Dermis microvascular lymphatic vessel endothelial cell (primary cell): ENCODE measurements at regions not wholly inside any gene's neighbourhood (a gene's known extent, or its start where the extent isn't known, plus 50 kb on each side); places are given as distances from the start of the nearest gene placed in this dataset.
"Not testable (repeated sequence)": the region's sequence is repeated elsewhere in the genome, so short reads cannot be mapped to it uniquely, and the experiment has no call there.

Source experiments
- DNase-seq, 2 donors: peaks; one replicate each; pipeline versions ENCODE4 v3.0.0 to v3.0.0-alpha.2; 2010; ENCODE audit warnings: low read depth in 2 of 2

DNA sequence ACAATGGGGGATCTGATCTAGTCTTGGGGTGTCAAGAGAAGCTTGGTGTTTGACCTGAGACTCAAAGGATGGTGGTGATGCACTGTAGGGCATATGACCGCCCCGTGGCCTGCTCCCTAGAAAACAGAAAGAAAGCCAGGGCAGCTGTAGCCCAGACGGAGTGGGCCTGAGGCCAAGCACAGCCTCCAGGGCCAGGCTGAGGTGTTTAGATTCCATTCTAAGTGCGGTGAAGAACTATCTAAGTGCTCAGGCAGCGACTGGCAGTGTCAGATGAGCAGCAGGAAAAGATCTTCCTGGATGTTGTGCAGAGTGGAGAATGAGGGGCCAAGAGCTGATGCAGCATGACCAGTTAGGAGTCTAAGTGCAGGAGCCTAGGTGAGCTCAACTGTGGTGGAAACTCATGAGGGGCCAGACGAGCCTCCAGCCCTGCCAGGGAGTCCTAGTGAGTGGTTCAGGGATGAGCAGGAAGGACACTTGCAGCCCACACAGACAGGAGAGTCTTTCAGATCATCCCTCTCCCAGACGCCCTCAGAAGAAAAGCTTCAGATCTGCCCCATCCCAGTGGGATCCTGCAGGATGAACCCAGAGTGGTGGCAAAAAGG is 314.2 kb upstream of the CCL2 start:
- DNase-seq, result no peak

DNA sequence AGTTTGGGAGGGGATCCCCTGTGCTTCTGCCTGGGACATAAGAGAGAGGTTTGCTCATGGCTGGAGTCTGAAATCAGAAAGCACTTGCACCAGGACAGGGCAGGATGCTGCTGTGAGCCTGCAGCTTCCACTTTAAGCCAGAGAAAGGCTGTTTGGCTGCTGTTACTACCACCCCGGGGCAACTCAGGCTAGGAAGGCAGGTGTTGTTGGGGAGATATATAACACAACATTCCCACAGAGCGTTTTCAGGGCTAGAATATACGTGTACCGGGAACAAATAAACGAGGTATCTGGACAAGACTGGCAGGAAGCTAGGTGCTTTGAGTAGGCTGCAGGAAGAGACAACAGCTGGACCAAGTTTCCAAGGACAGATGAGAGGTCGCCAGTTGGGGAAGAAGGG is 313.3 kb upstream of the CCL2 start:
- DNase-seq, result no peak

DNA sequence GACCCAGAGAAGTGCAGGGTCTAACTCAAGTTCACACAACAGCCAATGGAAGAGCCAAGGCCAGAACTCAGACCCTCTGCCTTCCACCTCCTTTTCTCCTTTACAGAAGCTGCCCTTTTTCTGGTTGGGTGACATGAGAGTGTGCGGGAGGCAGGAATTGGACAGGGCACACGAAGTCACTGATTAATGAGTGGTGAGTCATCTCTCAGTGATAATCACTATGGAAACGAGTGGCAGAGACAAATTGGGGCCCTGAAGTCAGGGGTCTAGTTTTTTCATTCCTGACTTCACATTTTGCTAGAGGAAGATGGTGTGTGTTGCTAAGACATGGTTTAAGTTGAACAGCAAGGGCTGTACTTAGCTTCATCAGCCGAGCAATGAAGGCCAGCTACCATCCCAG is 312.7 kb upstream of the CCL2 start:
- no peak for DNase-seq

DNA sequence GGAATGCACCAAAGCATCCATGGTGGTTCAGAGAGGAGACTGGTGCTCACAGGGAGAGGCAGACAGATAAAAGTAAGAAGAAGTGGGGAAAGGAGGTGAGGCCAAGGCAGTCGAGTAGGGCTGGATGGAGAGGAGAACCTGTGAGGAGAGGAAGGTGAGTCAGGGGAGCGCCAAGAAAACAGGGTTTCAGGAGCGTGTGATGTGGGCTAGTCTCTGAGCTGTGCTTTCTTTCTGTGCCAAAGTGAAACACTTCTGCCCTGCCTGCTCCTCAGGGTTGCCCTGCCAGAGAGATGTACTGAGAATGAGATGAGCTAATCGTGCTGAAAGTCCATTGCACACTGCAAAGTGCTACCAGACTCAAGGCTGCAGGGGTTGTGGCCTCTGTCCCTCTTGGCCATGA is 310.7 kb upstream of the CCL2 start:
- no peak for DNase-seq

DNA sequence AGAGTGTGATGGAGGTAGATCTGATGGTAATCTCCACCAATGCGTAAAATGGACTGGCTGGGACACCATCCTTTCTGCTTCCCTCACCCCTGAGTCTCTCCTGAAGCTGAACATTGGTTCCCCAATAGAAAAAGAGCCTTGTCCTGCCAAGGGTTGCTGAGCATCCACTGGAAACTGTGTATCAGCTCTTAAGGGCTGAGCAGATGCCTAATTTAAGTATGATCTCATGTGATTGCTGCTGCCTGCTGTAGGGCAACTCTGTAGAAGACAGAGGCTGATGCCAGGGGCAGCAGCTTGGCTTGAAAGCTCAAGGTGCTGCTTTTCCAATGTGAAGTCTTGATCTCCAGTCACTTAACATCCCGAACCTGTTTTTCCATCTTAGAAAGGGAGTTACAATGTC is 310.3 kb upstream of the CCL2 start:
- no peak for DNase-seq

DNA sequence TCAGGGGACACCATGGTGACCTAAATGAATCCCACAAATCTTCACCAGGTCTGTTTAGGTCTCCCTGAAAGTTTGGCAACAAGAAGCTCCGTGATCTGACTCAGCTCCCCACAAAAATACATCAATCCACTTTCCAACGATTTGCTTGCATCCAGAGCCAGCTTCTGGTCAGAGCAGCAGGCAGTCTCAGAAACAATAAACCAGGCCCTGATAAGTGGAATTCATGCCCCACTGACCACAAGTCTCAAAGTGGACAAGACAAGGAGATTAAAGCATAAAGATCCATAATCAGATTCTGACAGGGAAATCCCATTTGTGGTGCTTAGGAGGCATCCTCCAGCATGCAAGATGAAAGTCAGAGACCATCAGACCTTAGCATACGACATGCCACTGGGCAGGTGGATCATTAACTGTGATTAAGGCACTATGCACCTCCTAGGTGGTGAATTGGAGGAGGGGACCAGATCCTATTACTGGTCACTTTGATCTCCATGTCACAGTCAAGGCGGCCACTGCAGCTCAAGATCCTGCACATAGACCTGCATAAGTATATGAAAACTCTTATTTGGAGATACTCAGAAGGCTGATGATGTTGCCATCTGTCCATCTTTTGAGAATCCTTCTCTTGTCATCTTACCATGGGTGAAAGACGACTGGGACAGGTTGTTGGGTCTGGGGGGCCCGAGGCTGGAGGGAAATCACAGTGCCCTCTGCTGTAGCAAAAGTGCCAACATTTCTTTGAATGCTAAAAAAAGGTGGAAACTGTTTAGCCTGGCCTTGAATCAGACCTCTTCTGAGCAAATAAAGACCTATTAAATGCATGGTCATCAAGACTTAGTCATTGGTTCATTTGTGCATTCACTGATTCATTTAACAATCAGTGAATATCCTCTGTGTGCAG is 309.2 kb upstream of the CCL2 start:
- DNase-seq, result no peak

DNA sequence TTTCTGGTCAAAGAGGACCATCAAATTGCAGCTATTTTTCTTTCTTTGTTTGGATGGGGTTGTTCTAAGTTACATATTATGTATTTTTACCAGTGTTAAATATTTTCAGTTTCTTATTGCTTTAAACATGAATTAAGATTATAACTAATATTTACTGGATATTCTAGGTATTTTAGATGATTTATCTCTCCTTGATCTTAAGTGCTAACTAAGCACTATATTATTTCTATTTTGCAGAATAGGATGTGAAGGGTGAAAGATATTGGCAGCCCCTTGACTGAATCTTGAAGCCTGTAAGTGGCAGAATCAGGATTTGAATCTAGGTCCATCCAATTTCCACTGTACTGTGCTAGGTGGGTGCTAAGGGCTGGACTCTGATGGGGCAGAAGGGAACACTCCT is 307.3 kb upstream of the CCL2 start:
- DNase-seq, result no peak

DNA sequence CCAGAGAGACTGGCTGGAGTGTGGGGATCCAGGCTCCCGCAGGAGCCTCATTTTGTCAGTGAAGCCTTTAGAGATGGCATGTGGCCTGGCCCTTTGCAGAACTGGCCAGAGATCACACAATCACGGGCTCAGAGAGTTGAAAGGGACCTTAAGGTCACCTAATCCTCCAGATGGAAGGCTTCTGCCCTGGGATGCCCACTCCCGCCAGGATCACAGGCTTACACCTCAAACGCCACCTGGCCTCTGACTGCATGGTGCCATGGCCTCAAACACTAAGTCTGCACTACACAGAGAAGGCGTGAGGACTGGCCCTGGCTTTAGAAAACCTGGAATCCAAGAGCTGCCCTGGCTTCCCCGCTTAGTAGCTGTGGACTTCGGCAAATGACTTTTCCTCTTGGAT is 306.8 kb upstream of the CCL2 start:
- no peak for DNase-seq

DNA sequence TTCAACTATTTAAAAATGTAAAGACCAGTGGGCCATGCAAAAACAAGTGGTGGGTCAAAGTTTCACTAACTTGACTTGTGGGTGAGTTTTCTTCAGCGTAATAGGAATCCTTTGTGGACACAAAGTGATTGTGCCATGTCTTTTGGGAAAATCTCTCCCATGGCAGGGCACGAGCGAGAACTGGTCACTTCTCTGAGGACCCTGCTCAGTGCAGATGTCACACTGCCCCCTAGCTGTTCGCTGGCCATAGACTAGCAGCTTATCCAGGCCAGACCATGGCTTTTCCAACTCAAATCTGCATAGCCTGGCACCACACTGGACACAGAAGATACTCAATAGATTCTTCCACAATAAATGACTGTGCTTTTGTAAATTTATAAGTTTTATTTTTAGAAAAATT is 306.0 kb upstream of the CCL2 start:
- DNase-seq, result no peak

DNA sequence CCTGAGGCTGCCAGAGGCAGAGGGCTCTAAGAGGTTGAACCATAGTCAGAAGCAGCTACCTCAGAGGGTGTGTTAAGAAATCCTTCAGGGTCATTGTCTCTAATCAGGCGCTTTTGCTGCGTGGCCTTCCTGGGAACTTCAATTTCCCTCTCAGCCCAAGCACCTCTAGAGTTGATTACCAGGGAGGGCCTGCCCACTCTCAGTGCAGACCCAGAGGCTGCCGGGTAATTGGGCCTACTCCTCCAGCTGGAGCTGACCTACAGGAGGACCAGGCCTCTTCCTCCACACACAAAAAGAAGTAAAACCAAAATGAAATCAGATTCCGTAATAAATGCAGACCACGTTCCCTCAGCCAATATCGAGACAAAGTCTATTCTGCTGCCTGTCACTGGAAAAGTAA is 305.0 kb upstream of the CCL2 start:
- DNase-seq, result no peak

DNA sequence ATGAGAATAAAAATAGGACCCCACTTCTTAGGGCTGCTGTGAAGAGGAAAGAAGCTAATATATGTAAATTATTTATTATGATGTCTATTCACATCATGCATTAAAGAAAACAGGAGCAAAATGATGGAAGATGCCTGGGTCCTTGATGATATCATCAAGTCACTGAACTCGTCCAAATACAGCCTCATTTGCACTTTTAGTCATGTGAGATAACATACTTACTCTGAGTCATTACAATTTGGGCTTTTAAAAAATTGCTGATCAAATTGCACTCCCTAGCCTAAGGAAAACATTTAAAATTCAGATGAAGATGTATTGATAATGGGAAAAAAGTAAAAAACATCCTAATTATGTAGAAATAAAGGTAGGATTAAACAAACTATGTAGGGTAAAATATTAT is 302.7 kb upstream of the CCL2 start:
- DNase-seq, result no peak

DNA sequence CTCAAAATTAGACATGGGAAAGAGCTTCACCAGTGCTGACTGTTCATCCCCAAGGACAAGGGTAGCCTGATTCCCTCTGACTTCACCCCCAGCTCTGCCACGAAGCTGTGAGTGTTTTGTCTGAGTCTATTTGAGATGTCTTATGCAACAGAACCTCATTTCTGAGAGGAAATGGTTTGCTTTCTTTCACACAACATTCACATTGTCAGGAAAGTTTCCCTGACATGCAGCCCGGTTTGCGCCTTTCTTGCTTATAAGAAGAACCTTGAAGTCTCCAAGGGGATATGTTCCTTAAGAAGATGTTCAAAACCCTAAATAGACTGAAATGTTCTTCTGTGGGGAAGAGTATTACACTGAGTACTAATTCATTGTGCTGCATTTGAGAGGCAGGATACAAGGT is 300.5 kb upstream of the CCL2 start:
- no peak for DNase-seq

DNA sequence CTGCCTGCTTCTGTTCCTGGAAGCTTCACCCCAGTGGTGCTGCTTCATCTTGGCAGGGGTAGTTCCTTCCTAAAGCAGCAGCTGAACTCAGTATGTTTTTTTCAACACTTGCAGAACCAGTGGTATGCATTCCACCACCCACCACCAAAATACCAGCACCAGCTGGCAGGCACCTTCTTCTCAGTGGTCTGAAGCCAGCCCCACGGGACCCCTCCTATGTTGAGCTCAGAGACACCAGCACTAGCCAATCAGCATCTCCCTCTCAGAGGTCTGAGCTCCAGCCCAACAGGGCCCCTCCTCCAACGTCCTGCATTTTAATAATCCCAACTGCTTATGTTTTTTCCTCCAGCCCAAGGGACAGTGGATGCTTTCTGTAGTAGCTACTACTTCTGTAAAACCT is 299.6 kb upstream of the CCL2 start:
- no peak for DNase-seq

DNA sequence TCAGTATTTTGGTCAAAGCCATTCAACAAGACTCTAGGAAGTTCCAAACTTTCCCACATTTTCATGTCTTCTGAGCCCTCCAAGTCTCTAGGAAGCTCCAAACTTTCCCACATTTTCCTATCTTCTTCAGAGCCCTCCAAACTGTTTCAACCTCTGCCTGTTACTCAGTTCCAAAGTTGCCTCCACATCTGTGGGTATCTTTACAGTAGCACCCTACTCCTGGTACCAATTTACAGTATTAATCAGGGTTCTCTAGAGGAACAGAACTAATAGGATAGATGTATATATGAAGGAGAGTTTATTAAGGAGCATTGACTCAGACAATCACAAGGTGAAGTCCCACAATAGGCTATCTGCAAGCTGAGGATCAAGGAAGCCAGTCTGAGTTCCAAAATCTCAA is 296.0 kb upstream of the CCL2 start:
- not testable (repeated sequence) for DNase-seq

DNA sequence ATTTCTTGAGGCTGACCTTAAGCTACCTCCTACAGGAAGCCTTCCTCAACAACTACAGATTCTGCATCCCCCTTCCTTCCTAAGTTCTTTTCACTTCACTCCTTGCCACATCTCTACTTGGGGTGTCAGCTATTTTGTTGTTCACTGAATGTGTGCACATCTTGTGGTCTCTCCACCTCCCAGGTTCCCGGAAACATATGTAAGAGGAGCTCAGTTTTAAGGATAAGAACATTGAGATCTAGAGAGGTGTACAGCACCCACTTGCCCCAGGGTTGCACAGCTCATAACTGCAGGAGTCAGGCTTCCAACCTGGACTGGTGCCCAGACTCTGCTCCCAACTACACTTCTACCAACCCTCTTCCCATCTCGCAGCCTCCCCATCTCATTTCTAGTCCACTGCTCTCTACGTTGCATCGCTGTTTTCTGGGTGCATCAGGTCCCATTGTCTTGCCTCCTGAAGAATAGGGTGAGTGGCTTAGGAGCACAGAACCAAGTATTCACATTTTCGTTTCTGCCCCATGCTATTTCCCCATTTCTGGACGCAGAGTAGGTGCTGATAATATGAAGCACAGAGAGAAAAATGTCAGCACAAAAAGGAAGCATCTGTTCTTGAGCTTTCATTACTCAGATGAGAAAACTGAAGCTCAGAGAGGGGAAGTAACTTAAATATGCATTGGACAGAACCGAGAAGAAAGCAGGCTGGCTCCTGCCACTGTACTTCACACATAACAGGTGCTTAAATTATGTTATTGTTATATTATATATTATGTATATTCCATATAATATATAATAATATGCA is 292.0 kb upstream of the CCL2 start:
- DNase-seq, result no peak

DNA sequence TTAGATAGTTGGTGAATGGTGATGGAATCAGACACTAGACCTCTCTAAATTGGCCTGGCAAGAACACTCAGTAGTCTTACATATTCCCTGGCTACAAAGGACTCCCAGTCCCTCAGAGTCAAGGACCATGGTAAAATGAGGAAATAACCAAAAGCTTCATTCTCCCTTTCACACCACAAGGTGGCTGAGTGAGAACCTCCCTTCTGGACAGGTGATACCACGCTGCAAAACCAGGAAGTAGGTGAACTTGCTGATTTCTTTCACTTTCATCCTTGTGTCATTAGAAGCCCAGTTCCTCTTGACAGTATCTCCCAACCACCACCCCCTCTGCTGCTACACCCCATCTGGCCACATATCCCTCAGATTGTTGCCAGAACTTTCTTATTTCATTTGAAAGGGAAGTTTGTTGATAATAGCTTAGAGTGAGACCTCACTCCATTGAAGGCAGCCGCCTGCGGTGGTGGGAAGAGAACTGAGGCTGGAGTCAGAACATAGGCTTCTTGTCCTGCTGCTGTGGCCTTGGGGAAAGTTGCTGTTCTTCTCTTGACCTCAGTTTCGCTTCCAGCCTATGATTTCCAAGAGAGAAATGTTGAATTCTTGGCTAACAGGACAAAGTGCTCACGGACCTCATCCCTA is 290.6 kb upstream of the CCL2 start:
- no peak for DNase-seq

DNA sequence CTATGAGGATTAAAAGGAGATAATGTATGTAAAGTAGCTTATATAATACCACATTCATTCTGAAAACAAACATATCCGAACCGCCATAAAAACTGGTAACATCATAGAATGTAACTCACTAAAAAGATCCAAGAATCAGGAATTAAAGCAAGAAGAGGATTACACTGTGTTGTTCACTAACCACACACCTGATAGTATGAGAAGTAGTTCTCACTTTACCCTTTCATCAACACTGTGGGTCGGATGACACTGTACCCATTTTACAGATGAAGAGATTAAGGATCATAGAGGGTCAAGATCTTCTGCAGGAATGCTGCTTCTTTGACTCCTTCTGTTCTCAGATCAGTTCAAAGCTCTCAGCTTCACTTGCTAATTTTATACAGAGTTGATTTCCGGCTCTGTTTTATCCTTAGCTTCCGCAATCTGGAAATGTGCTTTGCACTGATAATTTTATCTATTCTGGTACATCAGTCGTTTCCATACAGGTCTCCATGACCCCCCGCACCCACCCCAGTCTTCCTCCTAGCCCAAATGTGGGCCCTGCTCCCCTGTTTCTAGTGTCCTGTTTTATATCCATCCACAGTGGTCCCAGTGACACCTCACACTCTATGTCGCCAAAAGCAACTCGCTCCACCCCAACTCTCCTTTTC is 288.6 kb upstream of the CCL2 start:
- no peak for DNase-seq

DNA sequence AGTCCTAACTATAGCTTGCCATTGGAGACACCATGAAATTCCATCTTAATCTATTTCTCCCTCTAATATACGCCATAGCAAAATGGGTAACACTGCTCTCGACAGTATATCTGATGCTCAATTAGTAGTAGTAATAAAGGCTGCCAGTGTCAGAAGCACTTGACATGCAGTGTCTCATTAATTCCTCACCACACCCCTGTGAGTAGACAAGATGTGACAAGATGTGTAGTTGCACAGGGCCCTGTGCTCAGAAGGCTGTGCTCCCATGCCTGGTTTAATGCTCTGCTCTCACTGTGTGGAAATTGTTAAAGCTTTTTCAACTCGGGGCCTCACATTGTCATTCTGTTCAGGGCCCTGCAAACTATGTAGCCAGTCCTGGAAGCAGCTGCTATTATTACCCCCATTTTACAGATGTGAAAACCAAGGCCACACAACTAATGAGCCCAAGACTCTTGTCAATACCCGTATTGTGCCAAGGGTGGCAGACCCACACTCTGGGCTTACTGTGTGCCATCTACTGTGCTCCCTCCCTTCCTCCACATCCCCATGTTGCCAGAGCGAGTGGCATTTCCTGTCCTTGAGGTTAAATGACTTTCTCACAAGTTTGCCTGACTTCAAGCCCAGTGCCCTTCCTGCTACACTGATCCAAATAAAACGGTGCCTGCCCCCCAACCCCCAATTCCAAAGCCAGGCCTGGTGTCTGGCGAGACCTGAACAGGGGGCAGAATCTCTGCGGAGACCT is 287.3 kb upstream of the CCL2 start:
- no peak for DNase-seq

DNA sequence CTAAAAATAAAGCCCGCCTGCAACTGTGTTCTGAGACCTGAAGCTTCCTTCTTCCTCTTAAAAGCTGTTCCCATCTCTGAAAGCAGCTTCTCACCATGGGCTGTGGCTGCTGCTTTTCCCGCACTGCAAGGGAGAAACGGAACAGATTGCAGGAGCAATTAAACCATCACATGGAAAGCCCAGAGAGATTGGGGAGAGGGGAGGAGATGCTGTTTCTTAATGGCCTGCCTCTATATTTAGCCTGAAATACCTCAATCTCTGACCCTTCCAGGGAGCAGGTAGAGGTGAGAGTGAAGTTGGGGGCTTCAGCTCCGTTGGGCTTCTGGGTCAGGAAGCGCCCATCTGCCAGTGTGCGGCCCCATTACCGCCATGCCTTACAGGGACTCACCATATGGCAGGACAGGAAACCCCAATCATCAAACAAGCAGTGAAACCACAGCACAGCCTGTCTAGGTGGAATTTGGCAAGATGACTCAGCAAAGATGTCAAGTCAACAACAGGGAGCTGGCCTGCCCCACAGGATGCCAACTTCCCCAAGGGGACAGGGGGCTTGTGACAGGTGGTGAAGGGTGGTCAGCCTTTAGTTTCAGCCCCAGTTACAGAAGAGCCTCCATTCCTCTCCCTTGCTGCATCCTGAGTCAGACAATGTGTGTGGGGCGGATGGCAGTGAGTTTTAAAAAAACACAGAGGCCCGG is 286.6 kb upstream of the CCL2 start:
- no peak for DNase-seq

DNA sequence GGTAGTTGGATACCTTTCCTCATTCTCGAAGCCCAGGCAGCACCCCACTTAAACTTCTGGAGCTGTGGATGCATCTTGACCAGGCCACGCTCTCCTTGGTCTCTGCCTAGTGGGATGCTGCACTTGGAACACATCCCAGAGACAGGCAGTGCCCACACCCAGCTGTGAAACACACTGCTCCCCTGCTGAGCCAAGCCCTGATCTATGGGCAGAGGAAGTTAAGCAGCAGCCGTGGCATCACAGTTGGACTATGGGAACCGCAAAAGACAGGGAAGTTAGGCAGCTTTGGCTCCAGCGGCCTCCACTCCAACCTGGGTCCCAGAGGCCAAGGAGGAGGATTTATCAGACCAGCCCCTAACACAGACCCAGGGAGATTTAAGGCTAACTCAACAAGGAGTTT is 284.8 kb upstream of the CCL2 start:
- DNase-seq, result no peak
